Fibroblast of lung (primary cell): ENCODE measurements at regions not wholly inside any gene's neighbourhood (a gene's known extent, or its start where the extent isn't known, plus 50 kb on each side); places are given as distances from the start of the nearest gene placed in this dataset.

Experiments used
- DNase-seq, 2 donors: peaks; one replicate each; pipeline versions ENCODE4 v3.0.0 to v3.0.0-alpha.2; 2010; ENCODE audit warnings: low read depth in 2 of 2
- H2AFZ ChIP-seq: 2 replicates; pipeline ENCODE4 v1.5.1; 2012; ENCODE audit warnings: low read length, control low read depth, inconsistent platforms
- H3K27ac ChIP-seq: 2 replicates; pipeline ENCODE4 v1.5.1; 2011; ENCODE audit warnings: low read length, control low read depth; ENCODE audit not compliant: insufficient read depth
- H3K27me3 ChIP-seq: 2 replicates; pipeline ENCODE4 v1.5.1; 2011; ENCODE audit warnings: mild to moderate bottlenecking, low read length; ENCODE audit not compliant: control insufficient read depth, insufficient read depth
- H3K36me3 ChIP-seq: 2 replicates; pipeline ENCODE4 v1.5.1; 2011; ENCODE audit warnings: low read length; ENCODE audit not compliant: control insufficient read depth, insufficient read depth
- H3K4me1 ChIP-seq: 2 replicates; pipeline ENCODE4 v1.5.1; 2011; ENCODE audit warnings: low read length; ENCODE audit not compliant: control insufficient read depth, insufficient read depth; ENCODE audit errors: extremely low read depth
- H3K4me2 ChIP-seq: 2 replicates; pipeline ENCODE4 v1.5.1; 2011; ENCODE audit warnings: low read length, control low read depth; ENCODE audit not compliant: insufficient read depth; ENCODE audit errors: extremely low read depth
- H3K4me3 ChIP-seq, 4 experiments: fragments of 200-600 bp in 1 of 4; sonication (generic) in 1 of 4; replicated peaks in 1 of 4; 2 replicates each; pipeline ENCODE4 v1.5.1; 2011 to 2016; ENCODE audit warnings: low read length in 4 of 4, low read depth in 3 of 4, mild to moderate bottlenecking in 3 of 4, control low read depth in 2 of 4, inconsistent platforms in 1 of 4, mixed read lengths in 1 of 4; ENCODE audit not compliant: insufficient read depth in 1 of 4; ENCODE audit errors: control extremely low read depth in 1 of 4
- H3K79me2 ChIP-seq: 2 replicates; pipeline ENCODE4 v1.5.1; 2012; ENCODE audit warnings: mild to moderate bottlenecking, low read length, inconsistent platforms; ENCODE audit not compliant: control insufficient read depth, insufficient read depth
- H3K9ac ChIP-seq: 2 replicates; pipeline ENCODE4 v1.5.1; 2011; ENCODE audit warnings: mild to moderate bottlenecking, low read length, control low read depth; ENCODE audit not compliant: insufficient read depth
- H3K9me3 ChIP-seq: 2 replicates; pipeline ENCODE4 v1.5.1; 2012; ENCODE audit warnings: low read depth, low read length; ENCODE audit not compliant: control insufficient read depth, insufficient read depth
- H4K20me1 ChIP-seq: 2 replicates; pipeline ENCODE4 v1.5.1; 2011; ENCODE audit warnings: low read length; ENCODE audit not compliant: control insufficient read depth, insufficient read depth; ENCODE audit errors: extremely low read depth
- CTCF ChIP-seq, 2 donors: IDR thresholded peaks in 1 of 2; conservative IDR thresholded peaks in 1 of 2; 1 replicate in 1 of 2; 2 replicates in 1 of 2; pipeline ENCODE4 v1.5.1; 2011 to 2012; ENCODE audit warnings: low read length in 2 of 2, control low read depth in 1 of 2, inconsistent platforms in 1 of 2, low read depth in 1 of 2, mild to moderate bottlenecking in 1 of 2
- EZH2 ChIP-seq: IDR thresholded peaks from 2 replicates; pipeline ENCODE4 v1.5.1; 2012; ENCODE audit warnings: low read length, control low read depth, mild to moderate bottlenecking; ENCODE audit errors: missing control alignments

- no peak for DNase-seq
- Histone ChIP-seq H3K4me1 (no peaks in the 10 kb centered on the region), H3K36me3 (no peaks in the 10 kb centered on the region), H3K27me3 (no peaks in the 10 kb centered on the region), H3K4me3 (no peak overlapping the region), H3K9ac (no peak overlapping the region), H3K4me2 (no peak overlapping the region), H3K27ac (no peak overlapping the region), H2AFZ (no peak overlapping the region), H3K79me2 (no peaks in the 10 kb centered on the region), H3K9me3 (no peaks in the 10 kb centered on the region), H4K20me1 (no peaks in the 10 kb centered on the region)
- TF ChIP-seq CTCF (conservative IDR thresholded peaks at IDR 0.05 in 1 of 2, IDR thresholded peaks at IDR 0.05 in 1 of 2; ENCODE audit: low read depth in 1 of 2, low read length in 2 of 2) (peak; percentile 24 to 43), EZH2 (no peak)
These were observed 115.1 kb upstream of the ARID1B start for GRCh38 chr6:156662025-156662445.

- Histone ChIP-seq H3K27me3 (no peaks in the 10 kb centered on the region), H3K4me2 (no peak overlapping the region), H3K4me1 (no peaks in the 10 kb centered on the region), H3K9ac (no peak overlapping the region), H3K27ac (no peak overlapping the region), H2AFZ (no peak overlapping the region), H3K79me2 (no peaks in the 10 kb centered on the region), H3K9me3 (no peaks in the 10 kb centered on the region), H4K20me1 (no peaks in the 10 kb centered on the region), H3K4me3 (no peak overlapping the region), H3K36me3 (no peaks in the 10 kb centered on the region)
- no peak for DNase-seq
- TF ChIP-seq EZH2 (no peak), CTCF (conservative IDR thresholded peaks at IDR 0.05 in 1 of 2, IDR thresholded peaks at IDR 0.05 in 1 of 2; ENCODE audit: low read depth in 1 of 2, low read length in 2 of 2) (no peak)
These were observed 116.8 kb upstream of the ARID1B start for GRCh38 chr6:156660389-156660788.

GRCh38 chr6:156659822-156660198, 117.4 kb upstream of the ARID1B start:
- Histone ChIP-seq H3K4me2 (no peak overlapping the region), H3K36me3 (no peaks in the 10 kb centered on the region), H3K9me3 (no peaks in the 10 kb centered on the region), H4K20me1 (no peaks in the 10 kb centered on the region), H3K79me2 (no peaks in the 10 kb centered on the region), H3K27ac (no peak overlapping the region), H3K27me3 (no peaks in the 10 kb centered on the region), H3K9ac (no peak overlapping the region), H3K4me3 (no peak overlapping the region), H2AFZ (no peak overlapping the region), H3K4me1 (no peaks in the 10 kb centered on the region)
- TF ChIP-seq EZH2 (no peak), CTCF (conservative IDR thresholded peaks at IDR 0.05 in 1 of 2, IDR thresholded peaks at IDR 0.05 in 1 of 2; ENCODE audit: low read depth in 1 of 2, low read length in 2 of 2) (no peak)
- no peak for DNase-seq
